ENCODE measurements at regions not wholly inside any gene's neighbourhood (a gene's known extent, or its start where the extent isn't known, plus 50 kb on each side); places are given as distances from the start of the nearest gene placed in this dataset.
"Not testable (repeated sequence)": the region's sequence is repeated elsewhere in the genome, so short reads cannot be mapped to it uniquely, and the experiment has no call there.

- no peak for DNase-seq
Observed at GRCh38 chr2:198604599-198604998, 800.2 kb downstream of the PLCL1 start.

GRCh38 chr2:198602986-198603385, 798.6 kb downstream of the PLCL1 start:
- not testable (repeated sequence) for DNase-seq

GRCh38 chr2:198597648-198598047, 793.3 kb downstream of the PLCL1 start:
- no peak for DNase-seq

GRCh38 chr2:198596985-198597384, 792.6 kb downstream of the PLCL1 start:
- no peak for DNase-seq

- DNase-seq, result no peak
Observed at GRCh38 chr2:198595721-198596120, 791.3 kb downstream of the PLCL1 start.

- DNase-seq, result no peak
Observed at GRCh38 chr2:198591586-198591985, 787.2 kb downstream of the PLCL1 start.

GRCh38 chr2:198587741-198588140, 783.3 kb downstream of the PLCL1 start:
- no peak for DNase-seq

GRCh38 chr2:198587240-198587639, 782.8 kb downstream of the PLCL1 start:
- no peak for DNase-seq

- DNase-seq, result no peak
Observed at GRCh38 chr2:198571393-198571792, 767.0 kb downstream of the PLCL1 start.

GRCh38 chr2:198558176-198558575, 753.8 kb downstream of the PLCL1 start:
- no peak for DNase-seq

GRCh38 chr2:198546122-198546521, 741.7 kb downstream of the PLCL1 start:
- DNase-seq, result no peak

- no peak for DNase-seq
Observed at GRCh38 chr2:198545411-198545810, 741.0 kb downstream of the PLCL1 start.

- no peak for DNase-seq
Observed at GRCh38 chr2:198544461-198544860, 740.1 kb downstream of the PLCL1 start.

- DNase-seq, result no peak
Observed at GRCh38 chr2:198534756-198535155, 730.4 kb downstream of the PLCL1 start.

GRCh38 chr2:198525211-198525969, 721.0 kb downstream of the PLCL1 start:
- no peak for DNase-seq

- no peak for DNase-seq
Observed at GRCh38 chr2:198523710-198524109, 719.3 kb downstream of the PLCL1 start.

GRCh38 chr2:198518935-198519334, 714.5 kb downstream of the PLCL1 start:
- DNase-seq, result no peak

GRCh38 chr2:198517976-198518375, 713.6 kb downstream of the PLCL1 start:
- no peak for DNase-seq

- DNase-seq, result not testable (repeated sequence)
Observed at GRCh38 chr2:198508610-198509009, 704.2 kb downstream of the PLCL1 start.

- no peak for DNase-seq
Observed at GRCh38 chr2:198499539-198499938, 695.1 kb downstream of the PLCL1 start.

GRCh38 chr2:198498516-198498915, 694.1 kb downstream of the PLCL1 start:
- no peak for DNase-seq

GRCh38 chr2:198498048-198498447, 693.7 kb downstream of the PLCL1 start:
- DNase-seq, result no peak

GRCh38 chr2:198494931-198495330, 690.5 kb downstream of the PLCL1 start:
- no peak for DNase-seq

- DNase-seq, result no peak
Observed at GRCh38 chr2:198490748-198491147, 686.4 kb downstream of the PLCL1 start.

- DNase-seq, result no peak
Observed at GRCh38 chr2:198488964-198489363, 684.6 kb downstream of the PLCL1 start.

Data from CD4-positive, alpha-beta T cell treated with Interferon alpha-2 for 1 hour (primary cell).